IMR-90 (cell line): ENCODE measurements at regions not wholly inside any gene's neighbourhood (a gene's known extent, or its start where the extent isn't known, plus 50 kb on each side); places are given as distances from the start of the nearest gene placed in this dataset.

Experiments
- ATAC-seq: fragments of 200-7000 bp; cut with Tn5 transposase; 2 replicates; pipeline ENCODE4 v1.9.1; 2020; ENCODE audit warnings: low read depth, mild to moderate bottlenecking, moderate library complexity
- BruUV-seq: library from RNA; stranded (reverse); fragments of 400-500 nt; replicated peaks from 2 replicates; lab custom pipeline; 2021; lab: Mats Ljungman, UMichigan
- CTCF ChIA-PET: fragments of 300-600 bp; formaldehyde crosslinking; extraction: SDS; loops from one replicate; lab custom pipeline; 2021; ENCODE audit warnings: antibody characterized with exemption; lab: Yijun Ruan, JAX
- POLR2A ChIA-PET: fragments of 300-600 bp; sonication (Branson Sonifier 250); formaldehyde crosslinking; loops from one replicate; lab custom pipeline; 2022; ENCODE audit warnings: antibody characterized with exemption; ENCODE audit not compliant: unreplicated experiment; lab: Charles Lee
- DNase-seq: peaks from one replicate; pipeline ENCODE4 v3.0.0; 2013
- H2AFZ ChIP-seq: replicated peaks from 2 replicates; pipeline ENCODE3; 2013; ENCODE audit warnings: low read length, mild to moderate bottlenecking; ENCODE audit not compliant: poor library complexity
- H2AK5ac ChIP-seq: 2 replicates; pipeline ENCODE4 v1.6.1; 2013; ENCODE audit warnings: low read depth, low read length, inconsistent platforms
- H2AK9ac ChIP-seq: replicated peaks from 2 replicates; pipeline ENCODE3; 2013; ENCODE audit warnings: mild to moderate bottlenecking, low read depth, low read length, moderate library complexity; ENCODE audit not compliant: poor library complexity
- H2BK120ac ChIP-seq: 2 replicates; pipeline ENCODE4 v1.6.1; 2013; ENCODE audit warnings: low read depth, low read length, inconsistent platforms
- H2BK15ac ChIP-seq: 3 replicates; pipeline ENCODE4 v1.6.1; 2013; ENCODE audit warnings: low read depth, low read length, inconsistent platforms
- H2BK20ac ChIP-seq: 2 replicates; pipeline ENCODE4 v1.6.1; 2013; ENCODE audit warnings: low read depth, mild to moderate bottlenecking, inconsistent platforms, low read length, moderate library complexity
- H2BK5ac ChIP-seq: 2 replicates; pipeline ENCODE4 v1.6.1; 2013; ENCODE audit warnings: mild to moderate bottlenecking, low read depth, low read length, inconsistent platforms; ENCODE audit not compliant: poor library complexity, severe bottlenecking
- H3K14ac ChIP-seq: replicated peaks from 2 replicates; pipeline ENCODE4 v1.6.1; 2013; ENCODE audit warnings: low read depth, low read length, inconsistent platforms
- H3K18ac ChIP-seq: 2 replicates; pipeline ENCODE4 v1.6.1; 2013; ENCODE audit warnings: low read depth, low read length, control low read depth
- H3K23ac ChIP-seq: 2 replicates; pipeline ENCODE4 v1.6.1; 2013; ENCODE audit warnings: low read depth, low read length, inconsistent platforms
- H3K27ac ChIP-seq: 2 replicates; pipeline ENCODE4 v1.5.1; 2013; ENCODE audit warnings: mild to moderate bottlenecking, control low read depth, low read length; ENCODE audit not compliant: insufficient read depth
- H3K27me3 ChIP-seq: 2 replicates; pipeline ENCODE4 v1.6.1; 2013; ENCODE audit warnings: low read length; ENCODE audit not compliant: control insufficient read depth, insufficient read depth
- H3K36me3 ChIP-seq: 2 replicates; pipeline ENCODE4 v1.6.1; 2013; ENCODE audit warnings: low read length, mixed read lengths; ENCODE audit not compliant: control insufficient read depth, insufficient read depth
- H3K4ac ChIP-seq: 2 replicates; pipeline ENCODE4 v1.6.1; 2013; ENCODE audit warnings: low read depth, low read length, inconsistent platforms
- H3K4me1 ChIP-seq: 2 replicates; pipeline ENCODE4 v1.6.1; 2013; ENCODE audit warnings: low read length, mixed read lengths; ENCODE audit not compliant: control insufficient read depth, insufficient read depth
- H3K4me2 ChIP-seq: 2 replicates; pipeline ENCODE4 v1.6.1; 2013; ENCODE audit warnings: low read depth, mild to moderate bottlenecking, control low read depth, low read length, moderate library complexity
- H3K4me3 ChIP-seq: 2 replicates; pipeline ENCODE4 v1.5.1; 2013; ENCODE audit warnings: low read depth, mild to moderate bottlenecking, control low read depth, low read length, moderate library complexity; ENCODE audit not compliant: insufficient read depth
- H3K56ac ChIP-seq: 2 replicates; pipeline ENCODE4 v1.6.1; 2013; ENCODE audit warnings: low read length, inconsistent platforms; ENCODE audit not compliant: insufficient read depth; ENCODE audit errors: extremely low read depth
- H3K79me1 ChIP-seq, 2 experiments: 2 replicates each; pipeline ENCODE4 v1.6.1; 2013; ENCODE audit warnings: low read length in 2 of 2, inconsistent platforms in 1 of 2, low read depth in 1 of 2
- H3K9ac ChIP-seq: 2 replicates; pipeline ENCODE4 v1.6.1; 2013; ENCODE audit warnings: low read depth, low read length, control low read depth
- H3K9me1 ChIP-seq: 2 replicates; pipeline ENCODE4 v1.6.1; 2013; ENCODE audit warnings: low read length, inconsistent platforms; ENCODE audit not compliant: insufficient read depth
- H3K9me3 ChIP-seq: 2 replicates; pipeline ENCODE4 v1.6.1; 2013; ENCODE audit warnings: low read length; ENCODE audit not compliant: control insufficient read depth, insufficient read depth
- H4K20me1 ChIP-seq: 2 replicates; pipeline ENCODE4 v1.6.1; 2013; ENCODE audit warnings: low read length, inconsistent platforms; ENCODE audit not compliant: insufficient read depth
- H4K5ac ChIP-seq: 2 replicates; pipeline ENCODE4 v1.6.1; 2013; ENCODE audit warnings: mild to moderate bottlenecking, low read depth, low read length, control low read depth
- H4K8ac ChIP-seq, 2 experiments: 2 replicates each; pipeline ENCODE4 v1.6.1; 2013; ENCODE audit warnings: low read depth in 2 of 2, low read length in 2 of 2, control low read depth in 1 of 2, inconsistent platforms in 1 of 2
- H4K91ac ChIP-seq: 2 replicates; pipeline ENCODE4 v1.6.1; 2013; ENCODE audit warnings: low read depth, low read length, inconsistent platforms; ENCODE audit not compliant: insufficient read depth
- BHLHE40 ChIP-seq: fragments of 150-350 bp; IDR thresholded peaks from 2 replicates; pipeline ENCODE4 v1.6.1; 2016; ENCODE audit warnings: mild to moderate bottlenecking, low read depth, low read length
- CEBPB ChIP-seq: IDR thresholded peaks from 2 replicates; pipeline ENCODE4 v1.6.1; 2012; ENCODE audit warnings: low read depth, low read length, improper control_type of control experiment
- CHD1 ChIP-seq: IDR thresholded peaks from 2 replicates; pipeline ENCODE4 v1.6.1; 2012; ENCODE audit warnings: low read depth, low read length, improper control_type of control experiment
- ELK1 ChIP-seq: fragments of 150-350 bp; IDR thresholded peaks from 2 replicates; pipeline ENCODE4 v1.6.1; 2016; ENCODE audit warnings: low read depth, mild to moderate bottlenecking, low read length, moderate library complexity, borderline replicate concordance
- FOS ChIP-seq: fragments of 150-350 bp; IDR thresholded peaks from 2 replicates; pipeline ENCODE4 v1.6.1; 2016; ENCODE audit warnings: low read depth, low read length
- MAFK ChIP-seq: IDR thresholded peaks from 2 replicates; pipeline ENCODE4 v1.6.1; 2012; ENCODE audit warnings: low read depth, low read length, improper control_type of control experiment
- MAZ ChIP-seq: IDR thresholded peaks from 2 replicates; pipeline ENCODE4 v1.6.1; 2012; ENCODE audit warnings: low read depth, mild to moderate bottlenecking, low read length, improper control_type of control experiment, moderate library complexity, borderline replicate concordance
- MXI1 ChIP-seq: IDR thresholded peaks from 2 replicates; pipeline ENCODE4 v1.6.1; 2012; ENCODE audit warnings: low read depth, mild to moderate bottlenecking, low read length, moderate library complexity, borderline replicate concordance
- NFE2L2 ChIP-seq: fragments of 150-350 bp; IDR thresholded peaks from 2 replicates; pipeline ENCODE4 v1.6.1; 2016; ENCODE audit warnings: low read depth, mild to moderate bottlenecking, low read length
- POLR2A ChIP-seq: IDR thresholded peaks from 2 replicates; pipeline ENCODE4 v1.6.1; 2012; ENCODE audit warnings: mild to moderate bottlenecking, low read depth, low read length
- RAD21 ChIP-seq: IDR thresholded peaks from 2 replicates; pipeline ENCODE4 v1.6.1; 2012; ENCODE audit warnings: low read length, improper control_type of control experiment
- RCOR1 ChIP-seq: IDR thresholded peaks from 2 replicates; pipeline ENCODE4 v1.6.1; 2012; ENCODE audit warnings: mild to moderate bottlenecking, low read length, improper control_type of control experiment; ENCODE audit not compliant: insufficient replicate concordance
- RFX5 ChIP-seq: IDR thresholded peaks from 2 replicates; pipeline ENCODE4 v1.8.0; 2012; ENCODE audit warnings: low read depth, mild to moderate bottlenecking, low read length, moderate library complexity
- SMC3 ChIP-seq: fragments of 150-350 bp; IDR thresholded peaks from 2 replicates; pipeline ENCODE4 v1.6.1; 2016; ENCODE audit warnings: low read depth, mild to moderate bottlenecking, antibody characterized with exemption, low read length, moderate library complexity
- USF2 ChIP-seq: fragments of 150-350 bp; IDR thresholded peaks from 2 replicates; pipeline ENCODE4 v1.6.1; 2017; ENCODE audit warnings: mild to moderate bottlenecking, antibody characterized with exemption, low read length, low read depth
- dilution Hi-C: fragments of 300-500 bp; cut with HindIII; formaldehyde crosslinking; loops from one replicate; pipeline ENCODE4 v1.14.3; 2018; ENCODE audit warnings: low sequenced_read_pairs; ENCODE audit not compliant: unreplicated experiment
- in situ Hi-C: fragments of 300-500 bp; cut with MboI; formaldehyde crosslinking; loops from 3 replicates; pipeline ENCODE4 v1.14.3; 2019; ENCODE audit warnings: low sequenced_read_pairs, inconsistent platforms, mixed read lengths
- intact Hi-C: fragments of 100-400 bp; cut with micrococcal nuclease; formaldehyde crosslinking; loops from 2 replicates; pipeline ENCODE4 v1.10.0; 2022
- TF ChIP-seq, protein P1 (sequence below): conservative IDR thresholded peaks from 2 replicates; pipeline ENCODE4 v1.5.1; 2012; ENCODE audit warnings: mild to moderate bottlenecking, low read depth, low read length, improper control_type of control experiment

- ChIA-PET CTCF (no interaction called here), POLR2A (no interaction called here)
- Histone ChIP-seq H4K8ac (no peak overlapping the region), H3K9ac (no peak overlapping the region), H4K5ac (no peak overlapping the region), H3K27me3 (no peaks in the 10 kb centered on the region), H3K9me3 (peaks cover 3% of the 10 kb centered on the region; the same call in 1 of the 2 replicates), H3K36me3 (no peaks in the 10 kb centered on the region), H4K20me1 (no peaks in the 10 kb centered on the region), H3K56ac (no peak overlapping the region), H4K91ac (no peak overlapping the region), H3K4me2 (no peak overlapping the region), H3K4ac (no peak overlapping the region), H3K9me1 (no peaks in the 10 kb centered on the region), H2AK9ac (no peak overlapping the region), H3K27ac (no peak overlapping the region), H2AK5ac (no peak overlapping the region), H3K18ac (no peak overlapping the region), H3K79me1 (no peaks in the 10 kb centered on the region), H2BK20ac (no peak overlapping the region), H3K4me1 (no peaks in the 10 kb centered on the region), H2BK5ac (no peak overlapping the region), H3K14ac (no peak overlapping the region), H3K23ac (no peak overlapping the region), H2BK120ac (no peak overlapping the region), H3K4me3 (no peak overlapping the region), H2AFZ (no peak overlapping the region), H2BK15ac (no peak overlapping the region)
- dilution Hi-C loops, result no loop called here
- no peak for ATAC-seq
- TF ChIP-seq RCOR1 (no peak), POLR2A (no peak), NFE2L2 (no peak), MAFK (no peak), MAZ (no peak), CEBPB (no peak), RAD21 (no peak), MXI1 (no peak), USF2 (no peak), SMC3 (no peak), BHLHE40 (no peak), FOS (no peak), CHD1 (no peak), RFX5 (no peak), ELK1 (no peak)
- TF ChIP-seq, protein P1, sequence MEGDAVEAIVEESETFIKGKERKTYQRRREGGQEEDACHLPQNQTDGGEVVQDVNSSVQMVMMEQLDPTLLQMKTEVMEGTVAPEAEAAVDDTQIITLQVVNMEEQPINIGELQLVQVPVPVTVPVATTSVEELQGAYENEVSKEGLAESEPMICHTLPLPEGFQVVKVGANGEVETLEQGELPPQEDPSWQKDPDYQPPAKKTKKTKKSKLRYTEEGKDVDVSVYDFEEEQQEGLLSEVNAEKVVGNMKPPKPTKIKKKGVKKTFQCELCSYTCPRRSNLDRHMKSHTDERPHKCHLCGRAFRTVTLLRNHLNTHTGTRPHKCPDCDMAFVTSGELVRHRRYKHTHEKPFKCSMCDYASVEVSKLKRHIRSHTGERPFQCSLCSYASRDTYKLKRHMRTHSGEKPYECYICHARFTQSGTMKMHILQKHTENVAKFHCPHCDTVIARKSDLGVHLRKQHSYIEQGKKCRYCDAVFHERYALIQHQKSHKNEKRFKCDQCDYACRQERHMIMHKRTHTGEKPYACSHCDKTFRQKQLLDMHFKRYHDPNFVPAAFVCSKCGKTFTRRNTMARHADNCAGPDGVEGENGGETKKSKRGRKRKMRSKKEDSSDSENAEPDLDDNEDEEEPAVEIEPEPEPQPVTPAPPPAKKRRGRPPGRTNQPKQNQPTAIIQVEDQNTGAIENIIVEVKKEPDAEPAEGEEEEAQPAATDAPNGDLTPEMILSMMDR, result no peak
- no TSS peak for BruUV-seq
- no peak for DNase-seq
- intact Hi-C loops, result no loop called here
- in situ Hi-C loops, result no loop called here
Measured at GRCh38 chr12:16891673-16892072, 285.7 kb upstream of the LMO3 start.
